ENCODE measurements at regions not wholly inside any gene's neighbourhood (a gene's known extent, or its start where the extent isn't known, plus 50 kb on each side); places are given as distances from the start of the nearest gene placed in this dataset.
"Not testable (repeated sequence)": the region's sequence is repeated elsewhere in the genome, so short reads cannot be mapped to it uniquely, and the experiment has no call there.

GRCh38 chr18:40313030-40313642 is 1641.9 kb upstream of the PIK3C3 start:
- DNase-seq, result peak in 1 of 2 experiments; percentile 1

DNA sequence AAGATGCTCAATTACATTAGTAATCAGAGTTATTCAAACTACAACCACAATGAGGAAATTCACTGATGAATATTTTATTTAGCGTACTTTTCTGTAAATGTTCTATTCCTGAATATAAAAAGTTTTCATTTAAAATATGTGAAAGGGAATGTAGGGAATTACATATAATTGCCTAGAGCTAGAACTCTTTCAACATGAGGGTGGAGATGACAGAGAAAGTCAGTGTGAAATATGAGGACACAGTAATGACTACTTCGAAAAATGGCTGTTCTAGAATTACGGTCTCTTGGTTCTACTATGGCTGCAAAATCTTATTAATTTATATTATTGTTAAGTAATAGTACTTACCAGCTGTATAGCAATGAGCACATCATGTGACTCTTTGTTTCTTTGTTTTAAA is 1647.4 kb upstream of the PIK3C3 start:
- no peak for DNase-seq

GRCh38 chr18:40296717-40297413 is 1658.2 kb upstream of the PIK3C3 start:
- DNase-seq, result no peak

DNA sequence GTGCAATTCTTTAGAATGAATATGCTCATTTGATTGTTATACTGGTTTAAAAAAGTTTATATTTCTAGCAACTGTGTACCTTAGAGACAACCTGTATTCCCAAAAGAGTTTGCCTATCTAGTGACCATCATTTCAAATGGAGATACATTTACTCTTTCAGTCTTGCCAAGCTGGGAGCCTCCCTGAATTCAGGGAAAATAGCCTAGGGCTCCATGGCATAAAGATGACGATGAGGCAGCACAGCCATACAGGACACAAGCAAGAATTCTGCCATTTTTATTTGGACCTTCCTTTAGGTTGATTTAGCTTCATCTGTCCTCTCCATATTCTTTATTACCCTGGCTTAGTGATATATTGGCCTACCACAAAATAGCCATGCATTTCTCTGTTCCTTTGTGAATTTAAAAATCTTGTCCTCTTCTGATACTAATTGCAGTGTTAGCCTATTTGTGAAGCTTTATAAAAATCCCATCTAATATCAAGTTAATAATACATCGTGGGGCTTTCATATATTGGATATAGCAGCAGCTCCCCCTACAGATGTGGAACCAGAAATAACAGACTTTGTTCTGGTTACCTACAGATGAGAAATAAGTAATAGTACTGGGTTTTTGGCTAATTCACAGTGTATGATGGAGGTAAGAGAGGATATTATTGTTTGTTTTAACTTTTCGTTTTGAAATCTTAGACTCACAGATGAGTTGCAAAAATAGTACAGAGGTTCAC is 1661.9 kb upstream of the PIK3C3 start:
- no peak for DNase-seq

GRCh38 chr18:40283560-40283959 is 1671.5 kb upstream of the PIK3C3 start:
- no peak for DNase-seq

GRCh38 chr18:40281356-40281755 is 1673.7 kb upstream of the PIK3C3 start:
- not testable (repeated sequence) for DNase-seq

GRCh38 chr18:40274618-40275196 is 1680.3 kb upstream of the PIK3C3 start:
- no peak for DNase-seq

- DNase-seq, result no peak
Observed at GRCh38 chr18:40272630-40273231, 1682.3 kb upstream of the PIK3C3 start.

DNA sequence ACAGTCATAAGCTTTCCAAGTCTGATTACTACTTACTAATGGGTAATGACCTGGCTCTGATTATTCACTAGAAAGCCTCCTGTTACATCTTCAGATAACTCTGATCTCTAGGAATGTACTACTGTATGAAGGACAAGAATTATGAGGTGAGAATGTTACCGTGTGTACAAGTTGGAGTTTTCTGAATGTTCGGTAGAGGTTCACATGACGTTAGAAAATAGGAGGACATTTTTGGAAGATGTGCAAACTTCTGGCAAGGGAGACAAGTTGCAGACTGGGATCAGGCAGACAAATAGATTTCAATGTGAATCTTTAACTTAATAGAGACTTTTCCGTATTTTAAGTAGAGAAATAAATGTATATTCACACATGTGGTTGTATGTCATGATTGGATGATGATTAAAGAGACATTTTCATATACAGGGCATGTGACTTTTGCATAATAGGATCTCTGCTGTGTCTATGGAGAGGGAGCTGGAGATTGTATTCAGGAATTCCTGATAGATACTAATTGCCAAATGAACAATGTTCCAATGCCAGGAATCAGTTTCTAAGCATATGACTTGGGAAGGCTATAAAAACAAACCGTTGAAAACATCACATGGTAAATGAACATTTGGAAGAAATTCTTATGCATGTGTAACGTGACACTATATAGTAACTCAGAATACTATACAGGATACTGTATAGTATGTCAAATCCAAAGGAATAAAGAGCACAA is 1695.8 kb upstream of the PIK3C3 start:
- no peak for DNase-seq

GRCh38 chr18:40258311-40258710 is 1696.7 kb upstream of the PIK3C3 start:
- DNase-seq, result no peak

DNA sequence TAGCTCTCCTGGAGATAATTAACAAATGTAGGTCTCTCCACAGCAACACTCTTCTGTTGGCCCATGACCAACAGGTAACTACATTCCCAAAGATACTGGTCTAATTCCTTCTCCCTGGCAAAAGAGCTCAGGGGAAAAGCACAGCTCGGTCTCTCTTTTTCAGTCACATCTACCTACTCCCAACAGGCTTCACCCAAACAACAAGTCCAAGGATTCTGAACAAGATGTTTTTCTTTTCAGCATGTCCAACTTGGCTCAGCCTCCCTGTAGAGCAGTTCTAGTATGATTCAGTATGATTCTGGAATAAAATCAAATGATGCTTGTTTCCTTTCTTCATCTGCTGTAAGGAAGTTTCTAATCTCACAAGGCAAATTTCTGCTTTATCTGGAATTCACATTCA is 1704.8 kb upstream of the PIK3C3 start:
- no peak for DNase-seq

DNA sequence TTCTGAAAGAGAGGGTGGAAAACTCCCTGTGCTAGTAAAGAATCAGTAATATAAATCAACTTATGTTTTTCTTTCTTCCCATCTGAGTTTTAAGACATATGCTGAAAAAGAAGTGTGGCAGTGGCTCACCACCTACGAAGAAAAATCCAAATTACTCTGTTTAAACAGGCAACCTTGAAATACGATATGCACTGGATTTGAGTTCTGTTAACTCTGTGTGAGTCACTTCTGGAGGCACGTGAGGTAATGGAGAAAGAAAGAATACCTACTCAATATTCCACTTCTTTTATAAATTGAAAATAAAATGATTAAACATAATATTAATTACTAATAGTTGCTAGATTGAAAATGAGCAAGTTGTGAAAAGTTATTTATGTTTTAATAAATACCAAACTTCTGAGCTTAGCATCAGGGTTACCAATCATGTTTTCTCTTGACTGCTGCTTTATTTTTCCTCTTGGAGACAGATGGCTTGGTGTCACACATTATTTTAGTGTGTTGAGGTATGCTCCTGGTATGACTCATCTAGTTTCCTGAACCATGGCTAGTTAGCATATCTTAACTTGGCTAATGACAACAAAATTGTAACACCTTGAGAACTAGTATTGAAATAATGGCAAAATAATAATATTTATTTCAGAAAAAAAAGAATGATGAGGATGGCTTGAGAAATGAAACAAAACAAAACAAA is 1705.5 kb upstream of the PIK3C3 start:
- peak; percentile 10 to 26 for DNase-seq

DNA sequence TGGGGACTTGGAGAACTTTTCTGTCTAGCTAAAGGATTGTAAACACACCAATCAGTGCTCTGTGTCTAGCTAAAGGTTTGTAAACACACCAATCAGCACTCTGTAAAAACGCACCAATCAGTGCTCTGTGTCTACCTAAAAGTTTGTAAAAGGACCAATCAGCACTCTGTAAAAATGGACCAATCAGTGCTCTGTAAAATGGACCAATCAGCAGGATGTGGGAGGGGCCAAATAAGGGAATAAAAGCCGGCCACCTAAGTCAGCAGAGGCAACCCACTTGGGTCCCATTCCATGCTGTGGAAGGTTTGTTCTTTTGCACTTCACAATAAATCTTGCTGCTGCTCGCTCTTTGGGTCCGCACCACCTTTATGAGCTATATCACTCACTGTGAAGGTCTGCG is 1709.4 kb upstream of the PIK3C3 start:
- DNase-seq, result not testable (repeated sequence)

GRCh38 chr18:40243607-40244006 is 1711.4 kb upstream of the PIK3C3 start:
- no peak for DNase-seq

DNA sequence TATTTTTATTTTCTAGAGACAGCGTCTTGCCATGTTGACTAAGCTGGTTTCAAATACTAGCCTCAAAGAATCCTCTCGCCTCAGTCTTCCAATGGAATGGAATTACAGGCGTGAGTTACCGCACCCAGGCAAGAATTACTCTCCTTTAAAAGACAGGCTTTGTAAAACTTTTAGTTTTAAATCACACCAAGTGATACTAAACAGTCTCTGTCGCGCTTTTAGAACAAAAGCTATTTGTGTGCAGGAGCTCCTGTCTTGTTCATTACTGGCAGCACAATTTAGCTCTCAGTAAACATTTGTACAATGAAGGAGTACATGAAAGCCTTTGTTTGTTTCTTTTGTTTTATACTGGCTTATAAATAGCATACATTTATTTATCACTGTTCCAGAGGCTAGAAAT is 1719.2 kb upstream of the PIK3C3 start:
- no peak for DNase-seq

DNA sequence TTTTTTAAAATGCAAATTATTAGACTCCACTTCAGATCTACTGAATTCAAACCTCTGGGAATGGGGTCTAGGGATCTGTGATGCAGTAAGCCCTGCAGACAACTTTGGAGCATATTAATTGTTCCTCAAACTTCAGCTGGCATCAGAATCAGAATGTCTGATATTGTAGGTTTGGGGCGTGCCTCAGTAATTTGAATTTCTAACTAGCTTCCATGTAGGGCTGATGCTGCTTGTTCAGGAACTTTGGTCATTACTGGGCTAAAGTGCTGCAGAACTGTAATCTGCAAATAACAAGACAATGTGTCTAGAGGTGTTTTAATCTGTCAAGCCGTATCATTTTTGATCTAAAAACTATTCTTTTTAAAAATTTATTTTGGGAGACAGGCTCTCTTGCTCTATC is 1719.7 kb upstream of the PIK3C3 start:
- no peak for DNase-seq

DNA sequence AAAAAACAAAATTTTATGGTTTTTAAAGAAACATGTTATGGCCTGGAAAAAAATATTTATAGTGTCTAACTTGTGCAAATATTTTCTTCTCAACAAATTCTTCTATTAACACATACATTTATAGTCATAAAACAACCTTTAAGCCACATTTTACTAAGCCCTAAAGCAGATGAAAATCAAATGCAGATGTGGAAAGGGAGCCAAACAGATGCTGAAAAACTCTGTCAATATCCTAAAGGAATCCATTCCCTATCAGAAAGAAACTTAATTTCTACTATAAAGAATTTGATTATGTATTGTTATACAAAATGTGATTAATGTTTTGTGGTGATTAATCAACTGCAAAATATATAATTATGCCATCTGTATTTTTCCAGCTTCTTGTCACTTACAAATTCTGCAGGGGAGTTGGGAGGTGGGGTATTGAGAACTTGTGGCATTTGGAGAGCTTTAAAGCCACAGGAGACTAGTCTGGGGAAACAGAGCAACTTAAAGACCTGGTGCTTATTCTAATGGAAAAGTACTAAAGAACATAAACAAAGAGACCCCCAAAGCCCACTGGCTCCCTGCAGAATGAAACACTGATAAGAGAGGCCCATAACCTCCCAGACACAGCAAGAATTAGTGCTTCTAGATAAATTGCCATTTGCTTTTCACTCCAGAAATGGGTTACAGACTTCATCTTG is 1721.0 kb upstream of the PIK3C3 start:
- DNase-seq, result no peak

GRCh38 chr18:40222776-40223175 is 1732.3 kb upstream of the PIK3C3 start:
- no peak for DNase-seq

DNA sequence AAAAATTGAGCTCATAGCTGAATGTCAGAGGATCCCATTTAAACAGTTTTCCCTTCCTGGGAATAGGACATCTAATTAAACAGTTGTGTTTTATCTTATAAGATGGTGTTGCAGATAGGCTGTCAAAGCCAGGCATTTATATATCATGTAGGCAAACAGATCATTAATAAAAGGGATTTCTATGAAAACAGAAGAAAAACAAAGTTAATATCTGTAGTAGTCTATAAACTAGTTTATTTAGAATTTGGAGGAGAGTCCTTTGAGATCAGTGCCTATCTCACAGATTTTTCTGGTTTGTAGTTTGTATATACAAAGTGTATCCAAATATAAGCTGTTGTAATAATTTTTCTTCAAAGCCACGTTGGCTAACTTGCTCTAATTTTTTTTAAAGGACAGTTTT is 1738.2 kb upstream of the PIK3C3 start:
- no peak for DNase-seq

- DNase-seq, result no peak
Observed at GRCh38 chr18:40215979-40216378, 1739.1 kb upstream of the PIK3C3 start.

DNA sequence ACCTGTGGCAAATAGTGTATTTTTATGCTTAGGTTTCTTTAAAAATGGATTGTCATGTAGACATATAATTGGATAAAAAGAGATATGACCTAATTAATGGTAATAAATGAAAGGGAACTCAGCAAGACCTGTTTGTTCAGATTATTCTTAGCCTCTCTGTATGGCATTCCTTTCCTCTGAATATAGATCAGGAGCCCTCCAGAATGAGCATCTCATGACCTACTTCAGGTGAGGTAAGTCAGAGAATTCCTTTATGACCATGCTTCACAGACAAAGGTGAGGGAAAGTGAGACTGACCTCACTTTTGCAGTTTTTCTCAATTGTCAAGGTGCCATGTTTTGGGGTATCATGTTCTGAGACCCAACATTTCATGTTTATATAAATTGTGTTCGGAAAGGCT is 1744.3 kb upstream of the PIK3C3 start:
- DNase-seq, result no peak
